GM12872 (cell line): ENCODE measurements at regions not wholly inside any gene's neighbourhood (a gene's known extent, or its start where the extent isn't known, plus 50 kb on each side); places are given as distances from the start of the nearest gene placed in this dataset.

Experiments used
- CTCF ChIP-seq: IDR thresholded peaks from 3 replicates; pipeline ENCODE4 v1.5.1; 2011; ENCODE audit warnings: low read depth, mild to moderate bottlenecking, low read length, moderate library complexity; ENCODE audit not compliant: insufficient read depth

GRCh38 chr5:110356677-110357076 is 369.8 kb downstream of the TMEM232 start:
- TF ChIP-seq CTCF: no peak

- no peak for TF ChIP-seq CTCF
These were observed 367.2 kb downstream of the TMEM232 start for GRCh38 chr5:110359221-110359620.

- no peak for TF ChIP-seq CTCF
These were observed 365.0 kb downstream of the TMEM232 start for GRCh38 chr5:110361471-110361870.

- no peak for TF ChIP-seq CTCF
These were observed 364.2 kb downstream of the TMEM232 start for GRCh38 chr5:110362261-110362660.

GRCh38 chr5:110366716-110367115 is 359.8 kb downstream of the TMEM232 start:
- TF ChIP-seq CTCF: no peak
